Mucosa of stomach (tissue), 1 donor: ENCODE measurements at regions not wholly inside any gene's neighbourhood (a gene's known extent, or its start where the extent isn't known, plus 50 kb on each side); places are given as distances from the start of the nearest gene placed in this dataset.
"Not testable (repeated sequence)": the region's sequence is repeated elsewhere in the genome, so short reads cannot be mapped to it uniquely, and the experiment has no call there.

Experiments
- H3K27me3 ChIP-seq: one replicate; pipeline ENCODE4 v1.7.0; 2013; ENCODE audit warnings: mild to moderate bottlenecking, low read length; ENCODE audit not compliant: control insufficient read depth, insufficient read depth
- H3K36me3 ChIP-seq: one replicate; pipeline ENCODE4 v1.7.0; 2013; ENCODE audit warnings: low read length; ENCODE audit not compliant: control insufficient read depth, insufficient read depth
- H3K4me1 ChIP-seq: one replicate; pipeline ENCODE4 v1.7.0; 2013; ENCODE audit warnings: mild to moderate bottlenecking, low read length; ENCODE audit not compliant: control insufficient read depth, insufficient read depth
- H3K4me3 ChIP-seq: one replicate; pipeline ENCODE4 v1.7.0; 2013; ENCODE audit warnings: low read length
- H3K9ac ChIP-seq: one replicate; pipeline ENCODE4 v1.7.0; 2013; ENCODE audit warnings: mild to moderate bottlenecking, low read length, moderate library complexity
- H3K9me3 ChIP-seq: one replicate; pipeline ENCODE4 v1.7.0; 2013; ENCODE audit warnings: mild to moderate bottlenecking, low read length, moderate library complexity; ENCODE audit not compliant: control insufficient read depth
- donor health status: Pancreatic carcinoma.

GRCh38 chr6:21872749-21873148 is 279.2 kb downstream of the SOX4 start:
- Histone ChIP-seq H3K4me3 (no peak overlapping the region), H3K9ac (no peak overlapping the region), H3K9me3 (no peaks in the 10 kb centered on the region), H3K36me3 (no peaks in the 10 kb centered on the region), H3K27me3 (no peaks in the 10 kb centered on the region), H3K4me1 (no peaks in the 10 kb centered on the region)

- H3K4me3 ChIP-seq, result no peak overlapping the region
- H3K9me3 ChIP-seq, result no peaks in the 10 kb centered on the region
- H3K36me3 ChIP-seq, result no peaks in the 10 kb centered on the region
- H3K9ac ChIP-seq, result no peak overlapping the region
- H3K27me3 ChIP-seq, result no peaks in the 10 kb centered on the region
- no peaks in the 10 kb centered on the region for H3K4me1 ChIP-seq
Measured at GRCh38 chr6:21873562-21873961, 280.0 kb downstream of the SOX4 start.

- Histone ChIP-seq H3K4me3 (no peak overlapping the region), H3K9me3 (no peaks in the 10 kb centered on the region), H3K4me1 (no peaks in the 10 kb centered on the region), H3K9ac (no peak overlapping the region), H3K27me3 (no peaks in the 10 kb centered on the region), H3K36me3 (no peaks in the 10 kb centered on the region)
Measured at GRCh38 chr6:21874372-21874771, 280.8 kb downstream of the SOX4 start.

- H3K36me3 ChIP-seq, H3K4me3 ChIP-seq, H3K27me3 ChIP-seq: not testable (repeated sequence)
Measured at GRCh38 chr6:21877037-21877436, 283.5 kb downstream of the SOX4 start.

GRCh38 chr6:21880249-21880648 is 286.7 kb downstream of the SOX4 start:
- not testable (repeated sequence) for H3K4me3 ChIP-seq, H3K36me3 ChIP-seq, H3K4me1 ChIP-seq, H3K9ac ChIP-seq, H3K27me3 ChIP-seq, H3K9me3 ChIP-seq

More at GRCh38 chr6:21877037-21877436, 283.5 kb downstream of the SOX4 start:
- H3K9me3 ChIP-seq, H3K9ac ChIP-seq, H3K4me1 ChIP-seq: not testable (repeated sequence)

GRCh38 chr6:21881969-21882465 is 288.5 kb downstream of the SOX4 start:
- no peak overlapping the region for H3K9ac ChIP-seq
- H3K36me3 ChIP-seq, result no peaks in the 10 kb centered on the region

GRCh38 chr6:21883595-21884328 is 290.2 kb downstream of the SOX4 start:
- no peak overlapping the region for H3K9ac ChIP-seq
- H3K4me3 ChIP-seq, result no peak overlapping the region
- peaks cover 6% of the 10 kb centered on the region for H3K4me1 ChIP-seq
- H3K27me3 ChIP-seq, result no peaks in the 10 kb centered on the region
- H3K36me3 ChIP-seq, result no peaks in the 10 kb centered on the region
- H3K9me3 ChIP-seq, result no peaks in the 10 kb centered on the region

More at GRCh38 chr6:21881969-21882465, 288.5 kb downstream of the SOX4 start:
- Histone ChIP-seq H3K4me1 (no peaks in the 10 kb centered on the region), H3K9me3 (no peaks in the 10 kb centered on the region), H3K27me3 (no peaks in the 10 kb centered on the region), H3K4me3 (no peak overlapping the region)

- Histone ChIP-seq H3K36me3 (no peaks in the 10 kb centered on the region), H3K27me3 (no peaks in the 10 kb centered on the region), H3K9ac (no peak overlapping the region), H3K4me3 (no peak overlapping the region), H3K4me1 (peaks cover 6% of the 10 kb centered on the region), H3K9me3 (no peaks in the 10 kb centered on the region)
Measured at GRCh38 chr6:21885111-21885510, 291.6 kb downstream of the SOX4 start.

- no peaks in the 10 kb centered on the region for H3K36me3 ChIP-seq
- H3K4me1 ChIP-seq, result peaks cover 6% of the 10 kb centered on the region
- no peaks in the 10 kb centered on the region for H3K27me3 ChIP-seq
- no peak overlapping the region for H3K4me3 ChIP-seq
- no peaks in the 10 kb centered on the region for H3K9me3 ChIP-seq
- no peak overlapping the region for H3K9ac ChIP-seq
Measured at GRCh38 chr6:21885532-21886114, 292.1 kb downstream of the SOX4 start.

- Histone ChIP-seq H3K9ac (no peak overlapping the region), H3K4me3 (no peak overlapping the region), H3K36me3 (no peaks in the 10 kb centered on the region), H3K27me3 (no peaks in the 10 kb centered on the region), H3K9me3 (no peaks in the 10 kb centered on the region), H3K4me1 (peaks cover 6% of the 10 kb centered on the region)
Measured at GRCh38 chr6:21886542-21887151, 293.1 kb downstream of the SOX4 start.

GRCh38 chr6:21887231-21888185 is 294.0 kb downstream of the SOX4 start:
- H3K9me3 ChIP-seq, result no peaks in the 10 kb centered on the region
- H3K27me3 ChIP-seq, result no peaks in the 10 kb centered on the region
- no peak overlapping the region for H3K4me3 ChIP-seq
- H3K9ac ChIP-seq, result no peak overlapping the region
- peaks cover 6% of the 10 kb centered on the region for H3K4me1 ChIP-seq
- H3K36me3 ChIP-seq, result no peaks in the 10 kb centered on the region
